H9 (cell line): ENCODE measurements at regions not wholly inside any gene's neighbourhood (a gene's known extent, or its start where the extent isn't known, plus 50 kb on each side); places are given as distances from the start of the nearest gene placed in this dataset.

Experiments used
- DNase-seq: peaks from one replicate; pipeline ENCODE4 v3.0.0-alpha.2; 2017
- H2AFZ ChIP-seq: one replicate; pipeline ENCODE4 v1.6.1; 2013; ENCODE audit warnings: mild to moderate bottlenecking, low read length, control low read depth, moderate library complexity
- H2AK5ac ChIP-seq: 2 replicates; pipeline ENCODE4 v1.6.1; 2013; ENCODE audit warnings: low read length, control low read depth, mixed read lengths; ENCODE audit not compliant: insufficient read length
- H2BK120ac ChIP-seq: one replicate; pipeline ENCODE4 v1.6.1; 2013; ENCODE audit warnings: low read depth, mild to moderate bottlenecking, low read length, control low read depth, inconsistent platforms; ENCODE audit not compliant: poor library complexity, severe bottlenecking
- H2BK12ac ChIP-seq: 2 replicates; pipeline ENCODE4 v1.6.1; 2013; ENCODE audit warnings: low read length, control low read depth, mixed read lengths, low read depth; ENCODE audit not compliant: insufficient read length
- H2BK15ac ChIP-seq: 2 replicates; pipeline ENCODE4 v1.6.1; 2013; ENCODE audit warnings: low read depth, low read length, control low read depth
- H2BK20ac ChIP-seq: one replicate; pipeline ENCODE4 v1.6.1; 2013; ENCODE audit warnings: low read depth, mild to moderate bottlenecking, low read length, control low read depth, inconsistent platforms; ENCODE audit not compliant: poor library complexity, severe bottlenecking
- H2BK5ac ChIP-seq: 2 replicates; pipeline ENCODE4 v1.6.1; 2013; ENCODE audit warnings: low read length, control low read depth, mixed read lengths; ENCODE audit not compliant: insufficient read length
- H3K14ac ChIP-seq: 2 replicates; pipeline ENCODE4 v1.6.1; 2013; ENCODE audit warnings: low read length, control low read depth; ENCODE audit not compliant: insufficient read depth
- H3K18ac ChIP-seq: 2 replicates; pipeline ENCODE4 v1.6.1; 2013; ENCODE audit warnings: low read depth, mild to moderate bottlenecking, mixed read lengths, low read length, control low read depth; ENCODE audit not compliant: insufficient read length
- H3K23ac ChIP-seq: 2 replicates; pipeline ENCODE4 v1.6.1; 2013; ENCODE audit warnings: low read length, control low read depth, mixed read lengths, low read depth; ENCODE audit not compliant: insufficient read length
- H3K23me2 ChIP-seq: 2 replicates; pipeline ENCODE4 v1.6.1; 2013; ENCODE audit warnings: low read depth, mild to moderate bottlenecking, mixed read lengths, low read length, control low read depth; ENCODE audit not compliant: insufficient read length, poor library complexity, severe bottlenecking
- H3K27ac ChIP-seq: 2 replicates; pipeline ENCODE4 v1.5.1; 2013; ENCODE audit warnings: low read length, control low read depth, mixed read lengths, low read depth; ENCODE audit not compliant: insufficient read length
- H3K27me3 ChIP-seq: 2 replicates; pipeline ENCODE4 v1.6.1; 2013; ENCODE audit warnings: low read length, control low read depth, inconsistent platforms; ENCODE audit not compliant: insufficient read depth
- H3K4ac ChIP-seq: 2 replicates; pipeline ENCODE4 v1.6.1; 2013; ENCODE audit warnings: low read depth, mild to moderate bottlenecking, control low read depth, inconsistent platforms, low read length, moderate library complexity
- H3K4me1 ChIP-seq: 2 replicates; pipeline ENCODE4 v1.6.1; 2013; ENCODE audit warnings: low read length, control low read depth, inconsistent platforms; ENCODE audit not compliant: insufficient read depth
- H3K4me2 ChIP-seq: 2 replicates; pipeline ENCODE4 v1.6.1; 2013; ENCODE audit warnings: low read length, control low read depth, mixed read lengths; ENCODE audit not compliant: insufficient read length, insufficient read depth
- H3K56ac ChIP-seq: 2 replicates; pipeline ENCODE4 v1.6.1; 2013; ENCODE audit warnings: low read depth, mild to moderate bottlenecking, mixed read lengths, low read length, control low read depth; ENCODE audit not compliant: insufficient read length
- H3K79me1 ChIP-seq: 2 replicates; pipeline ENCODE4 v1.6.1; 2013; ENCODE audit warnings: low read depth, mild to moderate bottlenecking, moderate library complexity, low read length, control low read depth, inconsistent platforms; ENCODE audit not compliant: insufficient read depth, poor library complexity, severe bottlenecking
- H3K79me2 ChIP-seq: 2 replicates; pipeline ENCODE4 v1.6.1; 2013; ENCODE audit warnings: low read length, control low read depth, inconsistent platforms; ENCODE audit not compliant: insufficient read depth
- H3K9ac ChIP-seq: 2 replicates; pipeline ENCODE4 v1.6.1; 2013; ENCODE audit warnings: low read length, control low read depth, mixed read lengths; ENCODE audit not compliant: insufficient read length; ENCODE audit errors: extremely low read depth
- H3K9me3 ChIP-seq: one replicate; pipeline ENCODE4 v1.6.1; 2013; ENCODE audit warnings: low read depth, low read length, inconsistent platforms; ENCODE audit not compliant: control insufficient read depth
- H3T11ph ChIP-seq: one replicate; pipeline ENCODE4 v1.6.1; 2013; ENCODE audit warnings: mild to moderate bottlenecking, low read length, control low read depth, inconsistent platforms
- H4K20me1 ChIP-seq: one replicate; pipeline ENCODE4 v1.6.1; 2013; ENCODE audit not compliant: control insufficient read depth, insufficient read length, insufficient read depth
- H4K5ac ChIP-seq: 2 replicates; pipeline ENCODE4 v1.6.1; 2013; ENCODE audit warnings: low read depth, mild to moderate bottlenecking, mixed read lengths, low read length, control low read depth; ENCODE audit not compliant: insufficient read length
- H4K8ac ChIP-seq: replicated peaks from 2 replicates; pipeline ENCODE4 v1.6.1; 2013; ENCODE audit warnings: low read length, control low read depth, mixed read lengths, low read depth; ENCODE audit not compliant: insufficient read length
- H4K91ac ChIP-seq: 2 replicates; pipeline ENCODE4 v1.6.1; 2013; ENCODE audit warnings: low read depth, mild to moderate bottlenecking, moderate library complexity, mixed read lengths, low read length, control low read depth; ENCODE audit not compliant: insufficient read length
- H3K27ac Mint-ChIP-seq, 3 experiments: 2 replicates in 2 of 3; 3 replicates in 1 of 3; pipeline ENCODE4 v1.8.0; 2020 to 2021; ENCODE audit warnings: mixed read lengths in 3 of 3, mild to moderate bottlenecking in 1 of 3, moderate library complexity in 1 of 3
- H3K27me3 Mint-ChIP-seq: 2 replicates; pipeline ENCODE4 v1.8.0; 2021; ENCODE audit warnings: low read depth, mild to moderate bottlenecking, moderate library complexity, mixed read lengths
- H3K36me3 Mint-ChIP-seq, 3 experiments: 2 replicates in 2 of 3; 3 replicates in 1 of 3; pipeline ENCODE4 v1.8.0; 2020 to 2021; ENCODE audit warnings: low read depth in 3 of 3, mixed read lengths in 3 of 3; ENCODE audit not compliant: insufficient read depth in 1 of 3
- H3K4me1 Mint-ChIP-seq, 2 experiments: 2 replicates each; pipeline ENCODE4 v1.8.0; 2020; ENCODE audit warnings: mixed read lengths in 2 of 2
- H3K4me3 Mint-ChIP-seq, 2 experiments: 2 replicates in 1 of 2; 3 replicates in 1 of 2; pipeline ENCODE4 v1.8.0; 2020 to 2021; ENCODE audit warnings: mild to moderate bottlenecking in 2 of 2, mixed read lengths in 2 of 2, moderate library complexity in 1 of 2
- H3K9me3 Mint-ChIP-seq, 2 experiments: 2 replicates in 1 of 2; 3 replicates in 1 of 2; pipeline ENCODE4 v1.8.0; 2020; ENCODE audit warnings: mild to moderate bottlenecking in 2 of 2, mixed read lengths in 2 of 2, moderate library complexity in 1 of 2
- WGBS: extraction: QIAGEN DNeasy Blood & Tissue Kit; methylation state at CpG from one replicate; pipeline ENCODE4 v1.1.7; 2013; ENCODE audit warnings: missing lambda C conversion rate, low lambda C conversion rate, mixed read lengths; ENCODE audit not compliant: insufficient read length; ENCODE audit errors: extremely low coverage; 5-methylcytosine and 5-hydroxymethylcytosine counted together
- TF ChIP-seq, protein P1 (sequence below): fragments of 200-600 bp; sonication (generic); conservative IDR thresholded peaks from 3 replicates; pipeline ENCODE4 v1.8.0; 2021; ENCODE audit warnings: antibody characterized with exemption, mild to moderate bottlenecking

DNA sequence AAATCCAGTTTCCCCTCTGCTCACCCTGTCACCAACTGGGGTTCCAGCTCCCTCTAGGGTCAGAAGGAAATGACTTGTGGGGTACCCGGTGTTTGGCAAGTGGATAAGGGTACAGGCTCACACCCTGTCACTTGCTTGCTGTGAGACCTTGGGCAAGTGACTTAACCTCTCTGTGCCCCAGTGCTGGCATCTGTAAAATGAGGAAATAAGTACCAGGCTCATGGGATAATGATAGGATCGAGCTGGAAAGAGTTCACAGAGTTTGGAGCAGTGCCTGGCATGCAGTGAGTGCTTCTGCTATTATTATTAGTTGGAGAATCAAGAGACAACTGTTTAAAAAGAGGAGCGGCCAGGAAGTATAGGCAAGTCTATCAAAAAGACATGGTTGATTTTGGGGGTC, 53.7 kb upstream of the DLX4 start:
- Histone ChIP-seq H3K79me2 (no peaks in the 10 kb centered on the region), H3K79me1 (no peaks in the 10 kb centered on the region), H2AK5ac (no peak overlapping the region), H3K9me3 (no peaks in the 10 kb centered on the region), H4K5ac (no peak overlapping the region), H2BK20ac (no peak overlapping the region), H4K20me1 (no peaks in the 10 kb centered on the region), H3K9ac (no peak overlapping the region), H3K18ac (no peak overlapping the region), H3K4me1 (0 out of 2 replicates have a peak, but pooled peaks cover 4% of the 10 kb centered on the region), H4K91ac (no peak overlapping the region), H3K4me2 (no peak overlapping the region), H3K23ac (no peak overlapping the region), H3K27ac (no peak overlapping the region), H3T11ph (no peak overlapping the region), H2BK120ac (no peak overlapping the region), H3K23me2 (no peaks in the 10 kb centered on the region), H2BK15ac (no peak overlapping the region), H3K14ac (no peak overlapping the region), H4K8ac (no peak overlapping the region), H3K4ac (no peak overlapping the region), H2AFZ (no peak overlapping the region), H3K56ac (no peak overlapping the region), H3K27me3 (peaks cover 11% of the 10 kb centered on the region; the same call in 1 of the 2 replicates), H2BK12ac (no peak overlapping the region), H2BK5ac (no peak overlapping the region)
- Mint-ChIP-seq H3K27ac (peak overlapping the region in 1 of 3 experiments; percentile 56; a peak in 1 of 7 replicates), H3K36me3 (no peaks in the 10 kb centered on the region), H3K4me3 (peak overlapping the region in 1 of 2 experiments; percentile 15; a peak in 1 of 5 replicates), H3K9me3 (no peaks in the 10 kb centered on the region), H3K4me1 (peaks cover 33 to 61% of the 10 kb centered on the region in 2 experiments), H3K27me3 (peaks cover 73% of the 10 kb centered on the region)
- no CpG with 5 or more reads among the region's 3 CpGs for whole genome bisulfite sequencing
- TF ChIP-seq, protein P1, sequence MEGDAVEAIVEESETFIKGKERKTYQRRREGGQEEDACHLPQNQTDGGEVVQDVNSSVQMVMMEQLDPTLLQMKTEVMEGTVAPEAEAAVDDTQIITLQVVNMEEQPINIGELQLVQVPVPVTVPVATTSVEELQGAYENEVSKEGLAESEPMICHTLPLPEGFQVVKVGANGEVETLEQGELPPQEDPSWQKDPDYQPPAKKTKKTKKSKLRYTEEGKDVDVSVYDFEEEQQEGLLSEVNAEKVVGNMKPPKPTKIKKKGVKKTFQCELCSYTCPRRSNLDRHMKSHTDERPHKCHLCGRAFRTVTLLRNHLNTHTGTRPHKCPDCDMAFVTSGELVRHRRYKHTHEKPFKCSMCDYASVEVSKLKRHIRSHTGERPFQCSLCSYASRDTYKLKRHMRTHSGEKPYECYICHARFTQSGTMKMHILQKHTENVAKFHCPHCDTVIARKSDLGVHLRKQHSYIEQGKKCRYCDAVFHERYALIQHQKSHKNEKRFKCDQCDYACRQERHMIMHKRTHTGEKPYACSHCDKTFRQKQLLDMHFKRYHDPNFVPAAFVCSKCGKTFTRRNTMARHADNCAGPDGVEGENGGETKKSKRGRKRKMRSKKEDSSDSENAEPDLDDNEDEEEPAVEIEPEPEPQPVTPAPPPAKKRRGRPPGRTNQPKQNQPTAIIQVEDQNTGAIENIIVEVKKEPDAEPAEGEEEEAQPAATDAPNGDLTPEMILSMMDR, result no peak
- DNase-seq, result no peak
